WTC11 (cell line): ENCODE measurements at regions not wholly inside any gene's neighbourhood (a gene's known extent, or its start where the extent isn't known, plus 50 kb on each side); places are given as distances from the start of the nearest gene placed in this dataset.

Experiments used
- ESRRA ChIP-seq: sonication (generic); formaldehyde crosslinking; IDR thresholded peaks from 2 replicates; pipeline ENCODE4 v1.8.1; 2022; ENCODE audit warnings: mild to moderate bottlenecking, missing genetic modification reagents, borderline replicate concordance
- NR1H2 ChIP-seq: sonication (generic); formaldehyde crosslinking; IDR thresholded peaks from 2 replicates; pipeline ENCODE4 v1.9.0; 2021; ENCODE audit warnings: mild to moderate bottlenecking, moderate library complexity, missing genetic modification reagents
- RELA ChIP-seq: sonication (generic); formaldehyde crosslinking; IDR thresholded peaks from 2 replicates; pipeline ENCODE4 v1.8.1; 2022; ENCODE audit warnings: missing genetic modification reagents, mild to moderate bottlenecking, borderline replicate concordance
- SMAD4 ChIP-seq: sonication (generic); formaldehyde crosslinking; IDR thresholded peaks from 2 replicates; pipeline ENCODE4 v1.8.0; 2022; ENCODE audit warnings: mild to moderate bottlenecking, missing genetic modification reagents
- TCF7 ChIP-seq: sonication (generic); formaldehyde crosslinking; IDR thresholded peaks from 2 replicates; pipeline ENCODE4 v1.8.0; 2022; ENCODE audit warnings: mild to moderate bottlenecking, low read depth, missing genetic modification reagents, moderate library complexity
- TEAD4 ChIP-seq: sonication (generic); formaldehyde crosslinking; IDR thresholded peaks from 2 replicates; pipeline ENCODE4 v1.8.0; 2022; ENCODE audit warnings: mild to moderate bottlenecking, missing genetic modification reagents
- TF ChIP-seq, protein P1 (sequence below): fragments of 200-600 bp; IDR thresholded peaks from 2 replicates; pipeline ENCODE4 v1.8.0; 2022; ENCODE audit warnings: antibody characterized with exemption
- TF ChIP-seq, protein P2 (sequence below): sonication (generic); formaldehyde crosslinking; IDR thresholded peaks from 2 replicates; pipeline ENCODE4 v1.8.1; 2022; ENCODE audit warnings: mild to moderate bottlenecking, missing genetic modification reagents, moderate library complexity, borderline replicate concordance
- TF ChIP-seq, protein P3 (sequence below): fragments of 250-450 bp; sonication (Bioruptor Pico); IDR thresholded peaks from 2 replicates; pipeline ENCODE4 v2.1.2; 2022; ENCODE audit warnings: mild to moderate bottlenecking, moderate library complexity
- TF ChIP-seq, protein P4 (sequence below): sonication (generic); formaldehyde crosslinking; IDR thresholded peaks from 2 replicates; pipeline ENCODE4 v1.8.0; 2022; ENCODE audit warnings: mild to moderate bottlenecking, missing genetic modification reagents
- TF ChIP-seq, protein P5 (sequence below): fragments of 250-450 bp; sonication (Bioruptor Pico); conservative IDR thresholded peaks from 2 replicates; pipeline ENCODE4 v1.9.0; 2021; ENCODE audit warnings: mild to moderate bottlenecking

DNA sequence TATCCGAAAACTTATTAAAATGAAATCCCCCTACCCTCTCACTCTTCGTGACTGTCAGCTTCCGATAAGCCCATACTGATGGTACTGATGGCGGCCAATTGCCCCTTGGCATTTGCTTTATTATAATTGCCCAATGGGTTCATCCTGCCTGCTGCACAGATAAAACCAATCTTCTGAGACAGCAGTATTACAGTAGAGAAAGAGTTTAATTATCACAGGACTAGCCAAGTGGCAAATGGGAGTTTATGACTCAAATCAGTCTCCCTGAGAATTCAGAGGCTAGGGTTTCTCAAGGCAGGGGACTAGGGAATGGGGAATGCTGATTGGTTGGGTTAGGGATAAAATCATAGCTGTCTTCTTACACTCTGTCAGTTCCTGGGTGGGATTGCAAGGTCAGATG lies 259.5 kb downstream of the SOD2 start:
- TF ChIP-seq, protein P1, sequence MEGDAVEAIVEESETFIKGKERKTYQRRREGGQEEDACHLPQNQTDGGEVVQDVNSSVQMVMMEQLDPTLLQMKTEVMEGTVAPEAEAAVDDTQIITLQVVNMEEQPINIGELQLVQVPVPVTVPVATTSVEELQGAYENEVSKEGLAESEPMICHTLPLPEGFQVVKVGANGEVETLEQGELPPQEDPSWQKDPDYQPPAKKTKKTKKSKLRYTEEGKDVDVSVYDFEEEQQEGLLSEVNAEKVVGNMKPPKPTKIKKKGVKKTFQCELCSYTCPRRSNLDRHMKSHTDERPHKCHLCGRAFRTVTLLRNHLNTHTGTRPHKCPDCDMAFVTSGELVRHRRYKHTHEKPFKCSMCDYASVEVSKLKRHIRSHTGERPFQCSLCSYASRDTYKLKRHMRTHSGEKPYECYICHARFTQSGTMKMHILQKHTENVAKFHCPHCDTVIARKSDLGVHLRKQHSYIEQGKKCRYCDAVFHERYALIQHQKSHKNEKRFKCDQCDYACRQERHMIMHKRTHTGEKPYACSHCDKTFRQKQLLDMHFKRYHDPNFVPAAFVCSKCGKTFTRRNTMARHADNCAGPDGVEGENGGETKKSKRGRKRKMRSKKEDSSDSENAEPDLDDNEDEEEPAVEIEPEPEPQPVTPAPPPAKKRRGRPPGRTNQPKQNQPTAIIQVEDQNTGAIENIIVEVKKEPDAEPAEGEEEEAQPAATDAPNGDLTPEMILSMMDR, result no peak
- TF ChIP-seq, protein P2, sequence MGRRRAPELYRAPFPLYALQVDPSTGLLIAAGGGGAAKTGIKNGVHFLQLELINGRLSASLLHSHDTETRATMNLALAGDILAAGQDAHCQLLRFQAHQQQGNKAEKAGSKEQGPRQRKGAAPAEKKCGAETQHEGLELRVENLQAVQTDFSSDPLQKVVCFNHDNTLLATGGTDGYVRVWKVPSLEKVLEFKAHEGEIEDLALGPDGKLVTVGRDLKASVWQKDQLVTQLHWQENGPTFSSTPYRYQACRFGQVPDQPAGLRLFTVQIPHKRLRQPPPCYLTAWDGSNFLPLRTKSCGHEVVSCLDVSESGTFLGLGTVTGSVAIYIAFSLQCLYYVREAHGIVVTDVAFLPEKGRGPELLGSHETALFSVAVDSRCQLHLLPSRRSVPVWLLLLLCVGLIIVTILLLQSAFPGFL (CRISPR knock-in tag), result no peak
- TF ChIP-seq, protein P3, sequence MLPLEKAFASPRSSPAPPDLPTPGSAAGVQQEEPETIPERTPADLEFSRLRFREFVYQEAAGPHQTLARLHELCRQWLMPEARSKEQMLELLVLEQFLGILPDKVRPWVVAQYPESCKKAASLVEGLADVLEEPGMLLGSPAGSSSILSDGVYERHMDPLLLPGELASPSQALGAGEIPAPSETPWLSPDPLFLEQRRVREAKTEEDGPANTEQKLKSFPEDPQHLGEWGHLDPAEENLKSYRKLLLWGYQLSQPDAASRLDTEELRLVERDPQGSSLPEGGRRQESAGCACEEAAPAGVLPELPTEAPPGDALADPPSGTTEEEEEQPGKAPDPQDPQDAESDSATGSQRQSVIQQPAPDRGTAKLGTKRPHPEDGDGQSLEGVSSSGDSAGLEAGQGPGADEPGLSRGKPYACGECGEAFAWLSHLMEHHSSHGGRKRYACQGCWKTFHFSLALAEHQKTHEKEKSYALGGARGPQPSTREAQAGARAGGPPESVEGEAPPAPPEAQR (CRISPR knock-in tag), result no peak
- TF ChIP-seq ESRRA (CRISPR knock-in tag) (no peak), NR1H2 (no peak), SMAD4 (CRISPR knock-in tag) (no peak), TEAD4 (CRISPR knock-in tag) (no peak), TCF7 (CRISPR knock-in tag) (no peak), RELA (CRISPR knock-in tag) (no peak)
- TF ChIP-seq, protein P4, sequence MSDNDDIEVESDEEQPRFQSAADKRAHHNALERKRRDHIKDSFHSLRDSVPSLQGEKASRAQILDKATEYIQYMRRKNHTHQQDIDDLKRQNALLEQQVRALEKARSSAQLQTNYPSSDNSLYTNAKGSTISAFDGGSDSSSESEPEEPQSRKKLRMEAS, result no peak
- TF ChIP-seq, protein P5, sequence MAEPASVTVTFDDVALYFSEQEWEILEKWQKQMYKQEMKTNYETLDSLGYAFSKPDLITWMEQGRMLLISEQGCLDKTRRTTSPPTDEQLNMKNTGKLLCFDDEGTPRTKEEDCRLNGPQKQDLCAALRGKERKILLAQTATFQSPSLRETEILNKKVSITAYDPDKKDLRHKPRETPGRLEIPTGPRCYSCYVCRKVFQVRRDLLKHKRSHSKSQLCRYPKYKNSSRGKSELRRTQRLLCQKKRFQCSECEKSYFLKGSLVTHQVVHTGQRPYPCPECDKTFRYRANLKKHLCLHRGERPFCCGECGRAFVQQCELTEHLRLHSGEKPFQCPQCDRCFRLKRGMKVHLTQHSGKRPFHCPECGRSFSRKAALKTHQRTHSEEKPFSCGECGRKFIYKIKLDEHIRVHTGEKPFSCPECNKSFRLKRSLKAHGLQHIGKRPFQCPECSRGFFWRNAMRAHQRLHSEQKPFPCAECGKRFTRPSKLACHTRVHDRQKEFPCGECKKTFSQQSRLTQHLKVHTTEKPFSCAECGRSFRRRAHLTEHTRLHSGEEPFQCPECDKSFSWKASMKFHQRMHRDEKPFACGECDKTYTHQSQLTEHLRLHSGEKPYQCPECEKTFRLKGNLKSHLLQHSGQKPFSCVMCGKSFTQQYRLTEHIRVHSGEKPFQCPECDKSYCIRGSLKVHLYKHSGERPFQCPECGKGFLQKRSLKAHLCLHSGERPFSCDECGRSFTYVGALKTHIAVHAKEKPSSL (CRISPR knock-in tag), result no peak
